Ovary (tissue), 7 donors: ENCODE measurements at regions not wholly inside any gene's neighbourhood (a gene's known extent, or its start where the extent isn't known, plus 50 kb on each side); places are given as distances from the start of the nearest gene placed in this dataset.

Source experiments
- DNase-seq, 5 donors: peaks; one replicate each; pipeline ENCODE4 v3.0.0-alpha.2; 2019 to 2020
- H3K27ac ChIP-seq, 2 donors: fragments of 200-600 bp; one replicate each; pipeline versions ENCODE4 v1.5.1 to v1.8.0; 2019 to 2022
- H3K27me3 ChIP-seq: fragments of 200-600 bp; one replicate; pipeline ENCODE4 v1.8.0; 2022
- H3K36me3 ChIP-seq: fragments of 200-600 bp; sonication (generic); one replicate; pipeline ENCODE4 v1.5.1; 2019
- H3K4me1 ChIP-seq: one replicate; pipeline ENCODE4 v1.8.1; 2013; ENCODE audit warnings: mild to moderate bottlenecking, moderate library complexity; ENCODE audit not compliant: insufficient read depth
- H3K4me3 ChIP-seq: fragments of 200-600 bp; sonication (generic); one replicate; pipeline ENCODE4 v1.5.1; 2017
- H3K9me3 ChIP-seq, 2 donors: fragments of 200-600 bp in 1 of 2; sonication (generic) in 1 of 2; one replicate each; pipeline versions ENCODE4 v1.5.1 to v1.8.1; 2013 to 2019; ENCODE audit warnings: mild to moderate bottlenecking in 1 of 2, moderate library complexity in 1 of 2
- CTCF ChIP-seq, 3 donors: fragments of 450-650 bp in 2 of 3; fragments of 200-600 bp in 1 of 3; IDR thresholded peaks; one replicate each; pipeline versions ENCODE4 v1.5.1 to v1.8.0; 2016 to 2022; ENCODE audit warnings: antibody characterized with exemption in 3 of 3, mild to moderate bottlenecking in 1 of 3
- EP300 ChIP-seq: sonication (generic); formaldehyde crosslinking; IDR thresholded peaks from one replicate; pipeline ENCODE4 v1.6.1; 2017; ENCODE audit warnings: antibody characterized with exemption
- POLR2A ChIP-seq: fragments of 450-650 bp; IDR thresholded peaks from one replicate; pipeline ENCODE4 v1.6.1; 2017; ENCODE audit warnings: antibody characterized with exemption, mild to moderate bottlenecking, moderate library complexity
- WGBS, 3 donors: extraction: QIAGEN DNeasy Blood & Tissue Kit in 1 of 3; methylation state at CpG; one replicate each; pipeline versions ENCODE4 v1.1.5 to v1.1.7; 2013 to 2017; 5-methylcytosine and 5-hydroxymethylcytosine counted together
- intact Hi-C, 4 donors: fragments of 100-400 bp; cut with DNase I; formaldehyde crosslinking; loops; one replicate each; pipeline versions ENCODE4 v1.11.0 to v1.15.1; 2022 to 2023
- donor health status: DM: no; HTN: no; CAD: no; lungs with moderate emphysema.
- donor health status: DM: no; HTN: no; CAD: no.
- donor health status: Bipolar disorder and iron deficiency.
- donor health status: DM: no; HTN: no; CAD: no.
- donor health status: DM: yes; HTN: yes; CAD: no.

GRCh38 chr3:22907161-22907780 is 295.9 kb upstream of the UBE2E2 start:
- no peaks in the 10 kb centered on the region for H3K4me1 ChIP-seq
- no peaks in the 10 kb centered on the region for H3K36me3 ChIP-seq
- 98 to 100% (median 100%) methylated on average over 1 of the region's 1 CpG for WGBS, 3 donors
- TF ChIP-seq POLR2A (no peak), CTCF (IDR thresholded peaks at IDR 0.05) (no peak), EP300 (no peak)
- intact Hi-C loops = no loop called here
- no peak for DNase-seq
- no peaks in the 10 kb centered on the region for H3K9me3 ChIP-seq
- no peak overlapping the region for H3K27ac ChIP-seq
- no peak overlapping the region for H3K4me3 ChIP-seq
- no peaks in the 10 kb centered on the region for H3K27me3 ChIP-seq

- H3K36me3 ChIP-seq = no peaks in the 10 kb centered on the region
- H3K27me3 ChIP-seq = no peaks in the 10 kb centered on the region
- no peak overlapping the region for H3K4me3 ChIP-seq
- H3K9me3 ChIP-seq = no peaks in the 10 kb centered on the region
- H3K27ac ChIP-seq = no peak overlapping the region
- intact Hi-C loops = no loop called here
- H3K4me1 ChIP-seq = no peaks in the 10 kb centered on the region
- 69 to 70% (median 69%) methylated on average over 2 of the region's 2 CpGs for WGBS, 3 donors
- DNase-seq = no peak
- no peak for TF ChIP-seq CTCF (IDR thresholded peaks at IDR 0.05)
- no peak for TF ChIP-seq EP300
- no peak for TF ChIP-seq POLR2A
Measured at GRCh38 chr3:22907796-22908195, 295.3 kb upstream of the UBE2E2 start.

GRCh38 chr3:22908989-22909507 is 294.1 kb upstream of the UBE2E2 start:
- Histone ChIP-seq H3K27ac (no peak overlapping the region), H3K9me3 (no peaks in the 10 kb centered on the region), H3K4me3 (no peak overlapping the region), H3K36me3 (no peaks in the 10 kb centered on the region), H3K4me1 (no peaks in the 10 kb centered on the region), H3K27me3 (no peaks in the 10 kb centered on the region)
- 35 to 45% (median 40%) methylated on average over 3 of the region's 3 CpGs for WGBS, 3 donors
- DNase-seq = no peak
- intact Hi-C loops = no loop called here
- TF ChIP-seq CTCF (IDR thresholded peaks at IDR 0.05) (peak in 2 of 3 donors; percentile 10 to 29), EP300 (no peak), POLR2A (no peak)

GRCh38 chr3:22916933-22917332 is 286.2 kb upstream of the UBE2E2 start:
- DNase-seq = no peak
- intact Hi-C loops = no loop called here
- 25 to 35% (median 34%) methylated on average over 2 of the region's 2 CpGs for WGBS, 3 donors

More at GRCh38 chr3:22916933-22917332, 286.2 kb upstream of the UBE2E2 start:
- no peaks in the 10 kb centered on the region for H3K9me3 ChIP-seq
- TF ChIP-seq EP300 (no peak), POLR2A (no peak), CTCF (IDR thresholded peaks at IDR 0.05) (no peak)
- H3K27me3 ChIP-seq = no peaks in the 10 kb centered on the region
- H3K27ac ChIP-seq = no peak overlapping the region
- peaks cover 4% of the 10 kb centered on the region for H3K4me1 ChIP-seq
- no peaks in the 10 kb centered on the region for H3K36me3 ChIP-seq
- no peak overlapping the region for H3K4me3 ChIP-seq
